HG03039 (cell line): ENCODE measurements at regions not wholly inside any gene's neighbourhood (a gene's known extent, or its start where the extent isn't known, plus 50 kb on each side); places are given as distances from the start of the nearest gene placed in this dataset.

Experiments used
- ATAC-seq: cut with Tn5 transposase; IDR thresholded peaks from one replicate; pipeline ENCODE4 v1.9.1; 2021; ENCODE audit warnings: mild to moderate bottlenecking, moderate library complexity; ENCODE audit not compliant: unreplicated experiment

DNA sequence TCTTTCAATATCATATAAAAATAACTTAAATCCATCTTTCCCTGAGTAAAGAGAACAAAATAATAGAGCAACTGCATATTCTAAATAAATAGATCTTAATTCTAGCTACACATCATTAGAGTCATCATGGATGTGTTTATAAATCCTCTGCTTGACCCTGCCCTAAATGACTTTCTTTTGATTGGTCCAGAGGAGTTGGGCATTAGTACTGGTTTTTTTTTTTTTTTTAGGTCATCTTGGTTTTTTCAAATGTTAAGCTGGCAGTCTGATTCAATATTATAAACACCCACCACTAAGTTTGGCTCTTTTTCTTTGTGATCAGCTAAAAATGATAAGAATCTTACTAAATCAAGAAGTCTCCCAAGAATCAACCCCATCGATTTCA lies 504.0 kb upstream of the CBLB start:
- no peak for ATAC-seq

GRCh38 chr3:106376016-106376570 lies 507.3 kb upstream of the CBLB start:
- ATAC-seq: no peak

GRCh38 chr3:106379251-106379750 lies 510.5 kb upstream of the CBLB start:
- ATAC-seq: no peak

DNA sequence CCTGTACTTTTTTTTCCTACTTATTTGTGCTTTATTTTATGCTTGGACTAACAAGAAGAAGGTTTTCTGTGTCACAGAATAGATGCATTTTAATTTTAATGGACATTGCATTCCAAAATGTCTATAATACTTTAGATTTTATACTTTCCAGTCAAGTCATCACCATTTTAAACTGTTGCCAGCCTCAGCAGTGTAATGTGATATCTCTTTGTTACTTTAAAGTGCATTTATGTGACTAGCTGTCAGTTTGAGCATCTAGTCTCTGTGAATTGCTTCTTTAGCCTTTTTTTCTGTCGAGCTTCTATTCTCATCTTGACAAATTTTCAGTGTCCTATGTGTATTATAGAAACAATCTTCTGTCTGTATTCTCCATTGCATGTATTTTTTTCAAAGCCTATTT lies 511.4 kb upstream of the CBLB start:
- ATAC-seq: no peak

- no peak for ATAC-seq
Observed at GRCh38 chr3:106381286-106381938, 512.6 kb upstream of the CBLB start.

GRCh38 chr3:106381939-106382335 lies 513.1 kb upstream of the CBLB start:
- ATAC-seq: no peak

GRCh38 chr3:106386050-106386449 lies 517.2 kb upstream of the CBLB start:
- no peak for ATAC-seq

GRCh38 chr3:106392915-106393314 lies 524.1 kb upstream of the CBLB start:
- ATAC-seq: no peak

- no peak for ATAC-seq
Observed at GRCh38 chr3:106397006-106397405, 528.2 kb upstream of the CBLB start.

GRCh38 chr3:106398891-106399600 lies 530.2 kb upstream of the CBLB start:
- no peak for ATAC-seq

GRCh38 chr3:106399761-106400160 lies 530.9 kb upstream of the CBLB start:
- ATAC-seq: no peak

- ATAC-seq: no peak
Observed at GRCh38 chr3:106401666-106402490, 533.1 kb upstream of the CBLB start.

GRCh38 chr3:106403371-106404145 lies 534.7 kb upstream of the CBLB start:
- no peak for ATAC-seq

DNA sequence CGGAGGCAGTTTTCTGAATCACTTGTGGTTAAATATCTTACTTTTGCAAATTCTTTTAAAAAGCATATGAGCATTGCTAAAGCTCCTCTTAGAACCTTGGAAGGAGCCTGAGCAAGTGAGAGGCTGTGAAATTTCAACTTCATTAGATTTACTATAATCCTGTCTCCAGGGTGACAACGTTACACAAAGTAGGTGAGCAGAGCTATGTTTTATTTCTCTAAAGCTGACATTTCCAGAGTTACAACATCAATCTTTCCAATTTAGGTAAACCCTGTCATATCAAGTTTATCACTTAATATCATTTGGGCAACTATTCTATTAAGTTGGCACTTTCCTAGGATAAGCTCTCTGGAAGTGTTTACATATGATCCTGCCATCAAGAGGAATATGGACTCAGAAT lies 544.9 kb upstream of the CBLB start:
- no peak for ATAC-seq

GRCh38 chr3:106420628-106421027 lies 551.8 kb upstream of the CBLB start:
- no peak for ATAC-seq

- no peak for ATAC-seq
Observed at GRCh38 chr3:106421426-106421825, 552.6 kb upstream of the CBLB start.

DNA sequence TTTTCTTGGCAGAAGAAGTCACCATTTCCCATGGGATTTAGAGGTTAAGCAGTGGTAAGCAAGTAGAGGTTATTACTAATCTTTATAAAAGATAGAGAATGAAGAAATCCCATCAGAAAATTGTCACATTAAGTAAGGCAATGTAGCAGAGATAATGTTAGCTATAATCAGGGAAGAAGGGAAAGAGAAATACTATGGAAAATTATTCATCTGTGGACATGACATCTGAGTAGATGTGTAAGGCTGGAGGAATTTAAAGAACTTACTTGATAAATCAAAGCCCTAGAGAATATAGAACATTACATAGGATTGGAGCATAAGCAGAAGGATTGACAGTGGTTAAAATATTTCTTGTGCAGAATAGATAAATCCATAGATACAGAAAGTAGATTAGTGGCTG lies 553.1 kb upstream of the CBLB start:
- no peak for ATAC-seq

GRCh38 chr3:106423321-106424225 lies 554.8 kb upstream of the CBLB start:
- peak; percentile 43 for ATAC-seq

DNA sequence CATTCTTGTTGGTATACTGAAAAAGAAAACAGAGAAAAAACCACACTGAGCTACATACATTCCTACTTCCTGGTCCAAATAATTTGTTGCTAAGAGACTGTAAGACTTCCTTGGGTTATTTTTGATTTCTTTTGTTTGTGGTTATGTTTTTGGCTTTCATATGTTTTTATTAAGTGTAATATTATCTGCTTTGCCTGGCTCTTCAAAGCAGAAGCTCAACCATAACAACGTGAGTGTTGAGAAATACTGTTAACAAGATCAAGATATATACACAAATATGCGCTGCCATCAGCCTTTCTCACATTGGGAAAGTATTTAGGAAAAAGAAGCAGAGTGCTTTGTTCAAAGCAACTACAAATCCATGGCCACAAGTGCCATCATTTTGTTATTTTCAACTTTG lies 556.2 kb upstream of the CBLB start:
- no peak for ATAC-seq

DNA sequence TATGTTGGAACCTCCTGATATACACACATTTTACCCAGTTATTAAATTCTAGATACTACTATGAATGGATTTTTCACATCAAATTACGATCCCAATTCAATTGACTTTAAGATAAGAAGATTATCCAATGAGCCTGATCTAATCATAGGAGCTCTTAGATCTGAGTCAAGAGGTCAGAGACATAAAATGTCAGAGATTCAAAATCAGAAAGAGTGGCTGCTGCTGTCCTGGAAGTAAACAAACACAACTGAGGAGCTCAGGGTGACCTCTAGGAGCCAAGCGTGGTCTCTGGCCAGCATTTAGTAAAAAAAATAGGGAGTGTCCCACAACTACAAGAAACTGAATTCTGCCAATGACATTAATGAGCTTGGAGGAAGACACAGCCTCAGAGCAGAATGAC lies 557.1 kb upstream of the CBLB start:
- ATAC-seq: no peak
